GM12878 (cell line): ENCODE measurements at regions not wholly inside any gene's neighbourhood (a gene's known extent, or its start where the extent isn't known, plus 50 kb on each side); places are given as distances from the start of the nearest gene placed in this dataset.

Experiments
- ATAC-seq: fragments of 200-7000 bp; cut with Tn5 transposase; 3 replicates; pipeline ENCODE4 v1.9.1; 2020; ENCODE audit warnings: mild to moderate bottlenecking, moderate library complexity
- BruUV-seq: library from RNA; stranded (reverse); fragments of 400-500 nt; replicated peaks from 2 replicates; lab custom pipeline; 2021; lab: Mats Ljungman, UMichigan
- CTCF ChIA-PET: fragments of 300-600 bp; sonication (Branson Sonifier 250); formaldehyde crosslinking; extraction: SDS; loops from one replicate; lab custom pipeline; 2021; ENCODE audit warnings: inconsistent platforms; lab: Yijun Ruan, JAX
- POLR2A ChIA-PET: fragments of 350-600 bp; formaldehyde crosslinking; extraction: SDS; loops from one replicate; lab custom pipeline; 2021; ENCODE audit warnings: inconsistent platforms; lab: Charles Lee
- RAD21 ChIA-PET: fragments of 300-600 bp; sonication (Branson Sonifier 250); formaldehyde crosslinking; loops from one replicate; lab custom pipeline; 2023; ENCODE audit warnings: antibody characterized with exemption; ENCODE audit not compliant: unreplicated experiment; lab: Charles Lee
- SMC1A ChIA-PET: fragments of 300-600 bp; sonication (Branson Sonifier 250); formaldehyde crosslinking; loops from one replicate; lab custom pipeline; 2023; ENCODE audit not compliant: unreplicated experiment, uncharacterized antibody; lab: Charles Lee
- DNase-seq: peaks from one replicate; pipeline ENCODE4 v3.0.0-alpha.2; 2011; ENCODE audit warnings: low read depth, low spot score
- FAIRE-seq: peaks from 3 replicates; lab custom pipeline; 2011; peaks lifted over from hg19 to GRCh38; lab: Jason Lieb, UNC
- H2AFZ ChIP-seq: 2 replicates; pipeline ENCODE4 v1.6.0; 2011; ENCODE audit warnings: low read depth, low read length, control low read depth; ENCODE audit not compliant: control insufficient read depth
- H3K27ac ChIP-seq: 2 replicates; pipeline ENCODE4 v1.5.1; 2011; ENCODE audit warnings: control low read depth; ENCODE audit not compliant: control insufficient read depth, insufficient read depth
- H3K27me3 ChIP-seq, 2 experiments: replicated peaks in 1 of 2; 2 replicates each; pipeline versions ENCODE4 v1.6.0 to v1.6.1; 2011; ENCODE audit warnings: low read length in 1 of 2; ENCODE audit not compliant: control insufficient read depth in 2 of 2, insufficient read depth in 2 of 2
- H3K36me3 ChIP-seq, 2 experiments: 2 replicates each; pipeline ENCODE4 v1.5.1; 2011; ENCODE audit warnings: low read length in 1 of 2; ENCODE audit not compliant: control insufficient read depth in 2 of 2, insufficient read depth in 2 of 2
- H3K4me1 ChIP-seq: 2 replicates; pipeline ENCODE4 v1.6.1; 2011; ENCODE audit warnings: mild to moderate bottlenecking, low read length, moderate library complexity, mixed read lengths; ENCODE audit not compliant: control insufficient read depth, insufficient read depth
- H3K4me2 ChIP-seq: 2 replicates; pipeline ENCODE4 v1.6.0; 2011; ENCODE audit warnings: control low read depth; ENCODE audit not compliant: control insufficient read depth, insufficient read depth
- H3K4me3 ChIP-seq: fragments of 200-600 bp; sonication (generic); 2 replicates; pipeline ENCODE4 v1.5.1; 2016
- H3K79me2 ChIP-seq: 2 replicates; pipeline ENCODE4 v1.6.0; 2011; ENCODE audit warnings: low read length; ENCODE audit not compliant: control insufficient read depth, insufficient read depth
- H3K9ac ChIP-seq: 2 replicates; pipeline ENCODE4 v1.8.0; 2011; ENCODE audit warnings: low read length, control low read depth, mixed read lengths; ENCODE audit not compliant: control insufficient read depth, insufficient read depth
- H3K9me3 ChIP-seq: replicated peaks from 3 replicates; pipeline ENCODE4 v1.5.1; 2011; ENCODE audit warnings: mild to moderate bottlenecking, low read length; ENCODE audit not compliant: control insufficient read depth, insufficient read depth
- H4K20me1 ChIP-seq: 2 replicates; pipeline ENCODE4 v1.6.0; 2011; ENCODE audit not compliant: control insufficient read depth, insufficient read depth
- BACH1 ChIP-seq: fragments of 450-650 bp; IDR thresholded peaks from 2 replicates; pipeline ENCODE4 v1.6.1; 2017; ENCODE audit warnings: mild to moderate bottlenecking, borderline replicate concordance
- CEBPB ChIP-seq, 2 experiments: fragments of 150-350 bp in 1 of 2; IDR thresholded peaks; 2 replicates each; pipeline ENCODE4 v1.6.1; 2012 to 2014; ENCODE audit warnings: low read depth in 2 of 2, low read length in 2 of 2, borderline replicate concordance in 1 of 2, inconsistent platforms in 1 of 2
- CREM ChIP-seq: IDR thresholded peaks from 2 replicates; pipeline ENCODE4 v1.6.1; 2014; ENCODE audit warnings: antibody characterized with exemption, low read depth
- CTCF ChIP-seq, 3 experiments: IDR thresholded peaks in 2 of 3; conservative IDR thresholded peaks in 1 of 3; 2 replicates each; pipeline ENCODE4 v1.5.1; 2011; ENCODE audit warnings: low read depth in 3 of 3, low read length in 3 of 3, mild to moderate bottlenecking in 3 of 3, control low read depth in 2 of 3, moderate library complexity in 2 of 3, inconsistent platforms in 1 of 3, mixed read lengths in 1 of 3; ENCODE audit not compliant: control insufficient read depth in 2 of 3, insufficient read depth in 1 of 3; ENCODE audit errors: extremely low read depth in 1 of 3
- E2F4 ChIP-seq: IDR thresholded peaks from 2 replicates; pipeline ENCODE4 v1.6.1; 2012; ENCODE audit warnings: low read depth, low read length, improper control_type of control experiment
- HCFC1 ChIP-seq: fragments of 150-350 bp; IDR thresholded peaks from 2 replicates; pipeline ENCODE4 v1.6.1; 2014; ENCODE audit warnings: low read length
- TARDBP ChIP-seq: IDR thresholded peaks from 2 replicates; pipeline ENCODE4 v1.6.1; 2016; ENCODE audit warnings: borderline replicate concordance
- YY1 ChIP-seq: IDR thresholded peaks from 2 replicates; pipeline ENCODE4 v1.6.1; 2011; ENCODE audit warnings: low read depth, mild to moderate bottlenecking, low read length
- ZNF217 ChIP-seq: fragments of 450-650 bp; IDR thresholded peaks from 2 replicates; pipeline ENCODE4 v1.6.1; 2017; ENCODE audit warnings: antibody characterized with exemption, mild to moderate bottlenecking
- ZNF592 ChIP-seq: fragments of 450-650 bp; IDR thresholded peaks from 2 replicates; pipeline ENCODE4 v1.6.1; 2017; ENCODE audit warnings: mild to moderate bottlenecking, moderate library complexity
- WGBS: methylation state at CpG from one replicate; pipeline ENCODE4 v1.1.6; 2016; ENCODE audit warnings: low lambda C conversion rate; ENCODE audit not compliant: insufficient replicate concordance, insufficient coverage; ENCODE audit errors: missing lambda C conversion rate; 5-methylcytosine and 5-hydroxymethylcytosine counted together
- in situ Hi-C: fragments of 300-500 bp; cut with MboI; formaldehyde crosslinking; loops from 9 replicates; pipeline ENCODE4 v1.14.3; 2018; ENCODE audit warnings: mixed read lengths
- intact Hi-C: fragments of 100-400 bp; cut with micrococcal nuclease; formaldehyde crosslinking; loops from one replicate; pipeline ENCODE4 v1.14.2; 2022; ENCODE audit not compliant: unreplicated experiment
- TF ChIP-seq, protein P1 (sequence below): IDR thresholded peaks from 2 replicates; pipeline ENCODE4 v1.6.1; 2011; ENCODE audit warnings: low read depth, mild to moderate bottlenecking, low read length, moderate library complexity, borderline replicate concordance; ENCODE audit errors: extremely low read depth

DNA sequence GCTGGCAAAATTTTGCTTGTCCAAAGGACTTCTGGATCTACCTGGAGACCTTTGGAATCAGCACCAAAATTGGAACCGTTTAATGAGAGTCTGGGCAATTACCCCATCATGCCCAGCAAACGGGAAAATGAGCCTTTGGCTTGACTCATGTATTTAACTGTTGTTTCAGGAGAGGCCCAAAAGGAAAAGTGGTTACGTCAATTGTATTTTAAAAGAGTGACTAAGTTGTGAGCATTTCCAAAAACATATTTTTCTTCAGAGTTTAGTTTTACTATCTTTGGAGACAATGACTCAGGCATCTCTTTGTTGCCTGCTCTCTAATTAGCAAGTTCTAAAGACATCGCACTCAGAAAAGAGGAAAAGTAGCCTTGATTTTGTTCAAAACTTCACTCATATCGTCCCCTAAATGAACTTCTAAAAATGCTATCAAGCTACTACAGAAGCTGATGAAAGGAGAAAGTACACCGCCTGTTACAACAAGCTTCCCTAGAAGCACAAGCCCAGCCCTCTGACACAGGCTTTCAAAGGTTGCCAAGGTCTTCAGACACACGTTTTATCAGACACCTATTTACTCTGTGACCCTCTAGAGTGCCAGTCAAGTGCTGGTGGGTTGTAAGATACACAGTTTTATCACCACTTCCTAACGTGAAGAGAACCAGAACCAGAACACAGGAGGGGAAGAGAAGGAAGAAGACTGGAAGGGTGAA lies 146.2 kb downstream of the TBX18 start (continued):
- TF ChIP-seq E2F4 (no peak), BACH1 (no peak), HCFC1 (no peak)
- TF ChIP-seq, protein P1, sequence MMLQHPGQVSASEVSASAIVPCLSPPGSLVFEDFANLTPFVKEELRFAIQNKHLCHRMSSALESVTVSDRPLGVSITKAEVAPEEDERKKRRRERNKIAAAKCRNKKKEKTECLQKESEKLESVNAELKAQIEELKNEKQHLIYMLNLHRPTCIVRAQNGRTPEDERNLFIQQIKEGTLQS: no peak

DNA sequence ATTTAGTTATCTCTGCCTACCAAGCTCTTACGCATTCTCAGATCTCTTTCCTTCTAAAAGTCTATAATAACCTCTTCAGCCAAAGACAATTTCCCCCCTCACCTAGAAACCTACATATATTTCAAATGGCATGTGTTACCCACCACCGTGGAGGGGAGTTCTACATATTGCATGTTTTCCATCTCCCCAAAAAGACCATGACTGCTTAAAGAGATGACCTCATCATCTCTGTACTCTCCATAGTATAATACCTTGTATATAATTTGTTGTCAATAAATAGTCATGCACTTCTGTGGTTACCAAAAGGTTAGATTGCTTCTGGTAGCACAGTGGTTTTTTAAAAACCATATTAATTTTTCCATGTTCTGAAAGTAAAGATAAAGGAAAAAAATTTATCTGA lies 148.4 kb downstream of the TBX18 start:
- no peak for ATAC-seq
- no peak overlapping the region for H3K4me3 ChIP-seq
- no peak overlapping the region for H3K27ac ChIP-seq
- 19% methylated on average over 2 of the region's 2 CpGs for WGBS
- FAIRE-seq: no peak
- intact Hi-C loops: no loop called here
- no peak overlapping the region for H3K4me2 ChIP-seq
- POLR2A ChIA-PET: no interaction called here
- RAD21 ChIA-PET: no interaction called here
- H3K27me3 ChIP-seq: no peaks in the 10 kb centered on the region
- H3K4me1 ChIP-seq: no peaks in the 10 kb centered on the region
- no peaks in the 10 kb centered on the region for H3K79me2 ChIP-seq
- SMC1A ChIA-PET: no interaction called here
- no peak overlapping the region for H2AFZ ChIP-seq
- in situ Hi-C loops: no loop called here
- no peak for DNase-seq
- BruUV-seq: no TSS peak
- H4K20me1 ChIP-seq: no peaks in the 10 kb centered on the region
- no peaks in the 10 kb centered on the region for H3K9me3 ChIP-seq
- H3K36me3 ChIP-seq: no peaks in the 10 kb centered on the region
- CTCF ChIA-PET: no interaction called here
- H3K9ac ChIP-seq: no peak overlapping the region
- TF ChIP-seq TARDBP (no peak), ZNF592 (no peak), CREM (no peak), CTCF (IDR thresholded peaks at IDR 0.05 in 2 of 3, conservative IDR thresholded peaks at IDR 0.05 in 1 of 3; ENCODE audit: control insufficient read depth in 2 of 3, extremely low read depth in 1 of 3, insufficient read depth in 1 of 3, low read depth in 3 of 3, low read length in 3 of 3) (no peak), YY1 (no peak), ZNF217 (no peak), CEBPB (IDR thresholded peaks at IDR 0.05; ENCODE audit: borderline replicate concordance in 1 of 2, low read depth in 2 of 2, low read length in 2 of 2) (no peak)
